ENCODE measurements at regions not wholly inside any gene's neighbourhood (a gene's known extent, or its start where the extent isn't known, plus 50 kb on each side); places are given as distances from the start of the nearest gene placed in this dataset.
"Not testable (repeated sequence)": the region's sequence is repeated elsewhere in the genome, so short reads cannot be mapped to it uniquely, and the experiment has no call there.

- H3K36me3 ChIP-seq (ENCODE audit: control insufficient read depth in 1 of 2, insufficient read depth in 2 of 2, low read length in 2 of 2), result no peaks in the 10 kb centered on the region
- no peaks in the 10 kb centered on the region for H3K9me3 ChIP-seq (ENCODE audit: control insufficient read depth in 1 of 2, insufficient read depth in 1 of 2, low read depth in 1 of 2, low read length in 2 of 2)
- BruUV-seq (replicated peaks), result no TSS peak
- H3K79me2 ChIP-seq (ENCODE audit: insufficient read depth, low read length), result no peaks in the 10 kb centered on the region
- H3K27me3 ChIP-seq (ENCODE audit: insufficient read depth, low read length), result no peaks in the 10 kb centered on the region
- H2AFZ ChIP-seq (ENCODE audit: low read depth, low read length, poor library complexity, severe bottlenecking), result no peak overlapping the region
- no peak for ATAC-seq
- no peak overlapping the region for H3K27ac ChIP-seq (ENCODE audit: low read depth, low read length)
- TF ChIP-seq POLR2A (IDR thresholded peaks at IDR 0.05; ENCODE audit: borderline replicate concordance, extremely low read depth, insufficient read depth, insufficient read length) (no peak), ZBTB33 (IDR thresholded peaks at IDR 0.05; ENCODE audit: extremely low read depth, insufficient replicate concordance, low read length) (no peak), EGR1 (IDR thresholded peaks at IDR 0.05; ENCODE audit: low read depth) (no peak), CEBPB (IDR thresholded peaks at IDR 0.05; ENCODE audit: low read depth) (no peak), ELF1 (IDR thresholded peaks at IDR 0.05; ENCODE audit: borderline replicate concordance, low read depth) (no peak), MAX (IDR thresholded peaks at IDR 0.05) (no peak), SIN3A (IDR thresholded peaks at IDR 0.05; ENCODE audit: low read depth) (no peak), POLR2AphosphoS5 (IDR thresholded peaks at IDR 0.05; ENCODE audit: low read depth, low read length) (no peak), EZH2 (IDR thresholded peaks at IDR 0.05) (no peak)
- DNase-seq (ENCODE audit: low read depth, low spot score), result no peak
- H3K4me3 ChIP-seq (replicated peaks in 1 of 2; ENCODE audit: low read depth in 1 of 2, low read length in 2 of 2), result no peak overlapping the region
- no peak overlapping the region for H3K4me2 ChIP-seq (ENCODE audit: low read length)
- no peak overlapping the region for H3K9ac ChIP-seq (ENCODE audit: low read length)
- no peaks in the 10 kb centered on the region for H3K9me2 ChIP-seq (ENCODE audit: insufficient read depth)
- POLR2A ChIA-PET, result no interaction called here
- intact Hi-C loops (cut with micrococcal nuclease), result no loop called here
- no peaks in the 10 kb centered on the region for H3K4me1 ChIP-seq (ENCODE audit: control insufficient read depth in 1 of 2, insufficient read depth in 2 of 2, low read length in 2 of 2)
- RAD21 ChIA-PET (ENCODE audit: low non-redundant PET in 1 of 2, low total read pairs in 2 of 2, uncharacterized antibody in 2 of 2, unreplicated experiment in 2 of 2), result no interaction called here
- CTCF ChIA-PET, result no interaction called here
- no peaks in the 10 kb centered on the region for H4K20me1 ChIP-seq (ENCODE audit: insufficient read depth)
These were observed 263.9 kb upstream of the CXorf66 start for GRCh38 chrX:140229191-140229590.

- H3K36me3 ChIP-seq (ENCODE audit: control insufficient read depth in 1 of 2, insufficient read depth in 2 of 2, low read length in 2 of 2); H2AFZ ChIP-seq (ENCODE audit: low read depth, low read length, poor library complexity, severe bottlenecking); H3K4me1 ChIP-seq (ENCODE audit: control insufficient read depth in 1 of 2, insufficient read depth in 2 of 2, low read length in 2 of 2); H3K27me3 ChIP-seq (ENCODE audit: insufficient read depth, low read length); BruUV-seq (replicated peaks); DNase-seq (ENCODE audit: low read depth, low spot score); H3K4me3 ChIP-seq (replicated peaks in 1 of 2; ENCODE audit: low read depth in 1 of 2, low read length in 2 of 2); H4K20me1 ChIP-seq (ENCODE audit: insufficient read depth); H3K27ac ChIP-seq (ENCODE audit: low read depth, low read length); H3K4me2 ChIP-seq (ENCODE audit: low read length); ATAC-seq; RAD21 ChIA-PET (ENCODE audit: low non-redundant PET in 1 of 2, low total read pairs in 2 of 2, uncharacterized antibody in 2 of 2, unreplicated experiment in 2 of 2); H3K79me2 ChIP-seq (ENCODE audit: insufficient read depth, low read length); CTCF ChIA-PET; H3K9me3 ChIP-seq (ENCODE audit: control insufficient read depth in 1 of 2, insufficient read depth in 1 of 2, low read depth in 1 of 2, low read length in 2 of 2); H3K9ac ChIP-seq (ENCODE audit: low read length); POLR2A ChIA-PET; H3K9me2 ChIP-seq (ENCODE audit: insufficient read depth); intact Hi-C loops (cut with micrococcal nuclease): not testable (repeated sequence)
These were observed 260.7 kb upstream of the CXorf66 start for GRCh38 chrX:140226037-140226436.

GRCh38 chrX:140215894-140216293 is 250.6 kb upstream of the CXorf66 start:
- POLR2A ChIA-PET; H4K20me1 ChIP-seq (ENCODE audit: insufficient read depth); CTCF ChIA-PET; H2AFZ ChIP-seq (ENCODE audit: low read depth, low read length, poor library complexity, severe bottlenecking); DNase-seq (ENCODE audit: low read depth, low spot score); intact Hi-C loops (cut with micrococcal nuclease); H3K9me2 ChIP-seq (ENCODE audit: insufficient read depth); H3K9ac ChIP-seq (ENCODE audit: low read length); ATAC-seq; H3K79me2 ChIP-seq (ENCODE audit: insufficient read depth, low read length); H3K4me3 ChIP-seq (replicated peaks in 1 of 2; ENCODE audit: low read depth in 1 of 2, low read length in 2 of 2); H3K36me3 ChIP-seq (ENCODE audit: control insufficient read depth in 1 of 2, insufficient read depth in 2 of 2, low read length in 2 of 2); BruUV-seq (replicated peaks); RAD21 ChIA-PET (ENCODE audit: low non-redundant PET in 1 of 2, low total read pairs in 2 of 2, uncharacterized antibody in 2 of 2, unreplicated experiment in 2 of 2); H3K4me2 ChIP-seq (ENCODE audit: low read length); H3K27me3 ChIP-seq (ENCODE audit: insufficient read depth, low read length); H3K27ac ChIP-seq (ENCODE audit: low read depth, low read length); H3K9me3 ChIP-seq (ENCODE audit: control insufficient read depth in 1 of 2, insufficient read depth in 1 of 2, low read depth in 1 of 2, low read length in 2 of 2); H3K4me1 ChIP-seq (ENCODE audit: control insufficient read depth in 1 of 2, insufficient read depth in 2 of 2, low read length in 2 of 2): not testable (repeated sequence)

All from HCT116 (cell line).